CD14-positive monocyte (primary cell): ENCODE measurements at regions not wholly inside any gene's neighbourhood (a gene's known extent, or its start where the extent isn't known, plus 50 kb on each side); places are given as distances from the start of the nearest gene placed in this dataset.
"Not testable (repeated sequence)": the region's sequence is repeated elsewhere in the genome, so short reads cannot be mapped to it uniquely, and the experiment has no call there.

ENCODE experiments used
- DNase-seq, 3 donors: peaks; one replicate each; pipeline ENCODE4 v3.0.0-alpha.2; 2011 to 2022
- H2AFZ ChIP-seq: 2 replicates; pipeline ENCODE4 v1.6.0; 2012; ENCODE audit warnings: mild to moderate bottlenecking, low read depth, low read length, inconsistent platforms; ENCODE audit not compliant: insufficient read depth, poor library complexity, severe bottlenecking
- H3K27ac ChIP-seq, 2 donors: 1 replicate in 1 of 2; 2 replicates in 1 of 2; pipeline ENCODE4 v1.5.1; 2012 to 2013; ENCODE audit warnings: low read length in 2 of 2, control low read depth in 1 of 2, inconsistent platforms in 1 of 2, low read depth in 1 of 2, mild to moderate bottlenecking in 1 of 2
- H3K27me3 ChIP-seq, 2 donors: one replicate each; pipeline versions ENCODE4 v1.6.0 to v1.6.1; 2011 to 2013; ENCODE audit warnings: low read length in 2 of 2; ENCODE audit not compliant: control insufficient read depth in 2 of 2, insufficient read depth in 2 of 2
- H3K36me3 ChIP-seq, 2 donors: replicated peaks in 1 of 2; 1 replicate in 1 of 2; 2 replicates in 1 of 2; pipeline versions ENCODE4 v1.5.1 to v1.6.1; 2012 to 2013; ENCODE audit warnings: low read length in 2 of 2, control low read depth in 1 of 2, inconsistent platforms in 1 of 2, mild to moderate bottlenecking in 1 of 2; ENCODE audit not compliant: insufficient read depth in 2 of 2, control insufficient read depth in 1 of 2
- H3K4me1 ChIP-seq, 2 donors: 1 replicate in 1 of 2; 2 replicates in 1 of 2; pipeline versions ENCODE4 v1.5.1 to v1.6.1; 2012 to 2013; ENCODE audit warnings: low read length in 2 of 2, control low read depth in 1 of 2, inconsistent platforms in 1 of 2, mild to moderate bottlenecking in 1 of 2, moderate library complexity in 1 of 2; ENCODE audit not compliant: insufficient read depth in 2 of 2, control insufficient read depth in 1 of 2
- H3K4me2 ChIP-seq: replicated peaks from 2 replicates; pipeline ENCODE3; 2012; ENCODE audit warnings: low read length, moderate library complexity, mild to moderate bottlenecking; ENCODE audit not compliant: poor library complexity, severe bottlenecking; ENCODE audit errors: extremely low read depth
- H3K4me3 ChIP-seq, 3 experiments: fragments of 200-600 bp in 1 of 3; sonication (generic) in 1 of 3; replicated peaks in 1 of 3; 1 replicate in 2 of 3; 2 replicates in 1 of 3; pipeline ENCODE4 v1.5.1; 2011 to 2013; ENCODE audit warnings: low read length in 3 of 3, mild to moderate bottlenecking in 3 of 3, control low read depth in 2 of 3, low read depth in 2 of 3, inconsistent platforms in 1 of 3, moderate library complexity in 1 of 3
- H3K79me2 ChIP-seq: 2 replicates; pipeline ENCODE4 v1.6.0; 2012; ENCODE audit warnings: mild to moderate bottlenecking, control low read depth, inconsistent platforms, low read length, moderate library complexity; ENCODE audit not compliant: insufficient read depth
- H3K9ac ChIP-seq: 2 replicates; pipeline ENCODE4 v1.6.0; 2017; ENCODE audit warnings: low read length, mild to moderate bottlenecking; ENCODE audit not compliant: insufficient read depth, poor library complexity, severe bottlenecking
- H3K9me3 ChIP-seq, 2 donors: replicated peaks in 1 of 2; 1 replicate in 1 of 2; 2 replicates in 1 of 2; pipeline versions ENCODE4 v1.5.1 to v1.6.1; 2012 to 2013; ENCODE audit warnings: low read length in 2 of 2, control low read depth in 1 of 2; ENCODE audit not compliant: control insufficient read depth in 1 of 2, insufficient read depth in 1 of 2
- H4K20me1 ChIP-seq: 2 replicates; pipeline ENCODE4 v1.6.0; 2012; ENCODE audit warnings: mild to moderate bottlenecking, low read length, control low read depth, moderate library complexity; ENCODE audit not compliant: insufficient read depth
- H3K27ac Mint-ChIP-seq, 7 donors: one replicate each; pipeline ENCODE4 v1.8.0; 2020; ENCODE audit warnings: mild to moderate bottlenecking in 7 of 7, mixed read lengths in 7 of 7, moderate library complexity in 6 of 7, inconsistent platforms in 2 of 7
- H3K27me3 Mint-ChIP-seq, 3 donors: one replicate each; pipeline ENCODE4 v1.8.0; 2021 to 2022; ENCODE audit warnings: low read depth in 3 of 3, mild to moderate bottlenecking in 3 of 3, mixed read lengths in 3 of 3, moderate library complexity in 3 of 3, inconsistent platforms in 1 of 3
- H3K36me3 Mint-ChIP-seq, 2 donors: one replicate each; pipeline ENCODE4 v1.8.0; 2020; ENCODE audit warnings: mixed read lengths in 2 of 2, inconsistent platforms in 1 of 2, mild to moderate bottlenecking in 1 of 2
- H3K4me1 Mint-ChIP-seq: one replicate; pipeline ENCODE4 v1.8.0; 2020; ENCODE audit warnings: mild to moderate bottlenecking, mixed read lengths
- H3K4me3 Mint-ChIP-seq, 2 donors: one replicate each; pipeline ENCODE4 v1.8.0; 2020; ENCODE audit warnings: mild to moderate bottlenecking in 2 of 2, mixed read lengths in 2 of 2, moderate library complexity in 1 of 2
- H3K9me3 Mint-ChIP-seq, 7 donors: one replicate each; pipeline ENCODE4 v1.8.0; 2020 to 2022; ENCODE audit warnings: mixed read lengths in 7 of 7, mild to moderate bottlenecking in 6 of 7, moderate library complexity in 6 of 7, inconsistent platforms in 2 of 7
- WGBS: methylation state at CpG from one replicate; pipeline ENCODE4 v1.1.5; 2013; ENCODE audit warnings: missing lambda C conversion rate; ENCODE audit not compliant: insufficient coverage; 5-methylcytosine and 5-hydroxymethylcytosine counted together
- intact Hi-C, 2 donors: fragments of 100-400 bp; cut with micrococcal nuclease; formaldehyde crosslinking; loops; one replicate each; pipeline versions ENCODE4 v1.15.0 to v1.15.1; 2023
- TF ChIP-seq, protein P1 (sequence below): fragments of 200-600 bp; IDR thresholded peaks from one replicate; pipeline ENCODE4 v1.8.0; 2022; ENCODE audit warnings: antibody characterized with exemption, mild to moderate bottlenecking

DNA sequence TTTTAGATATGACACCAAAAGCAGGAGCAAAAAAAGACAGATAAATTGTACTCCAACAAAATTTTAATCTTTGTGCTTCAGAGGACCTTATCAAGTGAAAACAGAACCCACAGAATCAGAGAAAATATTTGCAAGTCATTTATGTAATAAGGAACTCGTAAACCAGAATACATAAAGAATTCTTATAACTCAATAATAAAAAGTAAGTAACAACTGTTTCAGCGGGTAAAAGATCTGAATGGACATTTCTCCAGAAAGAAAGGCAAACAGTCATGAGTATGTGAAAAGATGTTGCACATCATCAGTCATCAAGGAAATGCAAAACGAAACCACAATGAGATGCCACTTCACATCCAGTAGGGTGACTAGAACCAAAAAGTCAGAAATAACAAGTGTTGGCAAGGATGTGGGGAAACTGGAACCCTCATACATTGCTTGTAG is 167.7 kb upstream of the KCTD7 start:
- Histone ChIP-seq H3K9me3 (no peaks in the 10 kb centered on the region), H3K27ac (no peak overlapping the region), H4K20me1 (no peaks in the 10 kb centered on the region), H3K4me1 (no peaks in the 10 kb centered on the region), H2AFZ (no peak overlapping the region), H3K4me3 (no peak overlapping the region), H3K27me3 (no peaks in the 10 kb centered on the region), H3K9ac (no peak overlapping the region), H3K79me2 (no peaks in the 10 kb centered on the region), H3K36me3 (no peaks in the 10 kb centered on the region), H3K4me2 (no peak overlapping the region)
- TF ChIP-seq, protein P1, sequence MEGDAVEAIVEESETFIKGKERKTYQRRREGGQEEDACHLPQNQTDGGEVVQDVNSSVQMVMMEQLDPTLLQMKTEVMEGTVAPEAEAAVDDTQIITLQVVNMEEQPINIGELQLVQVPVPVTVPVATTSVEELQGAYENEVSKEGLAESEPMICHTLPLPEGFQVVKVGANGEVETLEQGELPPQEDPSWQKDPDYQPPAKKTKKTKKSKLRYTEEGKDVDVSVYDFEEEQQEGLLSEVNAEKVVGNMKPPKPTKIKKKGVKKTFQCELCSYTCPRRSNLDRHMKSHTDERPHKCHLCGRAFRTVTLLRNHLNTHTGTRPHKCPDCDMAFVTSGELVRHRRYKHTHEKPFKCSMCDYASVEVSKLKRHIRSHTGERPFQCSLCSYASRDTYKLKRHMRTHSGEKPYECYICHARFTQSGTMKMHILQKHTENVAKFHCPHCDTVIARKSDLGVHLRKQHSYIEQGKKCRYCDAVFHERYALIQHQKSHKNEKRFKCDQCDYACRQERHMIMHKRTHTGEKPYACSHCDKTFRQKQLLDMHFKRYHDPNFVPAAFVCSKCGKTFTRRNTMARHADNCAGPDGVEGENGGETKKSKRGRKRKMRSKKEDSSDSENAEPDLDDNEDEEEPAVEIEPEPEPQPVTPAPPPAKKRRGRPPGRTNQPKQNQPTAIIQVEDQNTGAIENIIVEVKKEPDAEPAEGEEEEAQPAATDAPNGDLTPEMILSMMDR: no peak
- WGBS: no CpG with 5 or more reads among the region's 3 CpGs
- Mint-ChIP-seq H3K27me3 (peaks cover 0 to 1% (median 0%) of the 10 kb centered on the region in 3 donors), H3K9me3 (peaks cover 0 to 3% (median 0%) of the 10 kb centered on the region in 7 donors), H3K27ac (no peak overlapping the region), H3K4me1 (peaks cover 3% of the 10 kb centered on the region), H3K36me3 (peaks cover 0 to 3% of the 10 kb centered on the region in 2 donors), H3K4me3 (no peak overlapping the region)
- intact Hi-C loops: no loop called here
- no peak for DNase-seq

DNA sequence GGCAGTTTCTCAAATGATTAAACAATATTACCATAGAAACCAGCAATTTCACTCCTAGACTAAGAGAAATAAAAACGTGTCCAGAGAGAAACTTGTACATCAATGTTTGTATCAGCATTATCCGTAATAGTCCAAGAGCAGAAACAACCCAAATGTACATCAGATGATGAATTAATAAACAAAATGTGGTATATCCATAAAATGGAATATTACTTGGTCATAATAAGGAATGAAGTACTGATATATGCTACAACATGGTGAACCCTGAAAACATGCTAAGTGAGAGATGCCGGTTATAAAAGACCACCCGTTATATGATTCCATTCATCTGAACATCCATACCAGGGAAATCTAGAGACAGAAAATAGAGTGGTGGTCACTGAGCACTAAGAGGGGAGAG is 167.3 kb upstream of the KCTD7 start:
- not testable (repeated sequence) for H3K4me1 Mint-ChIP-seq

DNA sequence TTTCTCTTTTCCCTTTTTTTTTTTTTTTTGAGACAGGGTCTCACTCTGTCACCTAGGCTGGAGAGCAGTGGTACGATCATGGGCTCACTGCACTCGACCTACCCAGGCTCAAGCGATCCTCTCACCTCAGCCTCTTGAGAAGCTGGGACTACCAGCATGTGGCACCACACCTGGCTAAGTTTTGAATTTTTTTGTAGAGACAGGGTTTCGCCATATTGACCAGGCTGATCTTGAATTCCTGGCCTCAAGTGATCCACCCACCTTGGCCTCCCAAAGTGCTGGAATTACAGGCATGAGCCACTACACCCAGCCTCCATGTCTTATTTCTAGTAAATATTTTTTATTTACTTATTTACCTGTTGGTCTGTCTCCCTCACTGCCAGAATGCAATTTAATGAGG is 165.8 kb upstream of the KCTD7 start:
- H3K27me3 ChIP-seq, H3K36me3 ChIP-seq, H3K9me3 Mint-ChIP-seq, H3K27ac ChIP-seq, H3K9ac ChIP-seq, H3K4me3 Mint-ChIP-seq, H2AFZ ChIP-seq, intact Hi-C loops, H3K79me2 ChIP-seq, H3K4me2 ChIP-seq, DNase-seq, H3K4me1 Mint-ChIP-seq, H3K36me3 Mint-ChIP-seq, H3K9me3 ChIP-seq, H3K4me1 ChIP-seq, H3K27me3 Mint-ChIP-seq, H4K20me1 ChIP-seq, H3K4me3 ChIP-seq: not testable (repeated sequence)
- WGBS: 100% methylated on average over 1 of the region's 4 CpGs
- H3K27ac Mint-ChIP-seq: peak overlapping the region in 1 of 7 donors; percentile 46

More for the DNA sequence above, 167.3 kb upstream of the KCTD7 start:
- H3K36me3 Mint-ChIP-seq, H3K36me3 ChIP-seq, H3K4me2 ChIP-seq, H3K9ac ChIP-seq, H3K4me3 ChIP-seq, H3K27me3 Mint-ChIP-seq, H3K9me3 Mint-ChIP-seq, H3K9me3 ChIP-seq, H3K27ac ChIP-seq, H3K27ac Mint-ChIP-seq, H3K4me1 ChIP-seq, intact Hi-C loops, H3K27me3 ChIP-seq, H2AFZ ChIP-seq, H4K20me1 ChIP-seq, DNase-seq, H3K79me2 ChIP-seq, H3K4me3 Mint-ChIP-seq: not testable (repeated sequence)
- no CpG with 5 or more reads among the region's 4 CpGs for WGBS
